ENCODE measurements at regions not wholly inside any gene's neighbourhood (a gene's known extent, or its start where the extent isn't known, plus 50 kb on each side); places are given as distances from the start of the nearest gene placed in this dataset.

- Histone ChIP-seq H3K27ac (ENCODE audit: low read depth, low read length) (no peak overlapping the region), H3K4me3 (ENCODE audit: low read length in 3 of 3) (no peak overlapping the region), H3K27me3 (ENCODE audit: control insufficient read depth in 3 of 3, insufficient read depth in 3 of 3, low read length in 3 of 3) (peaks cover 0 to 3% (median 0%) of the 10 kb centered on the region in 3 donors), H3K9me3 (ENCODE audit: control insufficient read depth in 3 of 3, low read length in 3 of 3) (no peaks in the 10 kb centered on the region), H3K36me3 (ENCODE audit: control insufficient read depth in 3 of 3, insufficient read depth in 3 of 3, low read length in 3 of 3) (no peaks in the 10 kb centered on the region), H3K9ac (ENCODE audit: low read depth in 1 of 3, low read length in 3 of 3) (no peak overlapping the region), H3K4me1 (ENCODE audit: control insufficient read depth in 3 of 3, insufficient read depth in 3 of 3, low read length in 3 of 3) (no peaks in the 10 kb centered on the region)
Observed at GRCh38 chr2:16775899-16776231, 110.2 kb upstream of the CYRIA start.

GRCh38 chr2:16774980-16775898 lies 109.6 kb upstream of the CYRIA start:
- no peak overlapping the region for H3K4me3 ChIP-seq (ENCODE audit: low read length in 3 of 3)
- H3K9me3 ChIP-seq (ENCODE audit: control insufficient read depth in 3 of 3, low read length in 3 of 3), result no peaks in the 10 kb centered on the region
- no peak overlapping the region for H3K27ac ChIP-seq (ENCODE audit: low read depth, low read length)
- H3K9ac ChIP-seq (ENCODE audit: low read depth in 1 of 3, low read length in 3 of 3), result no peak overlapping the region
- H3K4me1 ChIP-seq (ENCODE audit: control insufficient read depth in 3 of 3, insufficient read depth in 3 of 3, low read length in 3 of 3), result no peaks in the 10 kb centered on the region
- no peaks in the 10 kb centered on the region for H3K36me3 ChIP-seq (ENCODE audit: control insufficient read depth in 3 of 3, insufficient read depth in 3 of 3, low read length in 3 of 3)
- H3K27me3 ChIP-seq (ENCODE audit: control insufficient read depth in 3 of 3, insufficient read depth in 3 of 3, low read length in 3 of 3), result peaks cover 0 to 3% (median 0%) of the 10 kb centered on the region in 3 donors

GRCh38 chr2:16774091-16774490 lies 108.5 kb upstream of the CYRIA start:
- Histone ChIP-seq H3K27me3 (ENCODE audit: control insufficient read depth in 3 of 3, insufficient read depth in 3 of 3, low read length in 3 of 3) (peaks cover 3 to 6% (median 4%) of the 10 kb centered on the region in 3 donors), H3K27ac (ENCODE audit: low read depth, low read length) (no peak overlapping the region), H3K9me3 (ENCODE audit: control insufficient read depth in 3 of 3, low read length in 3 of 3) (no peaks in the 10 kb centered on the region), H3K9ac (ENCODE audit: low read depth in 1 of 3, low read length in 3 of 3) (no peak overlapping the region), H3K4me1 (ENCODE audit: control insufficient read depth in 3 of 3, insufficient read depth in 3 of 3, low read length in 3 of 3) (no peaks in the 10 kb centered on the region), H3K4me3 (ENCODE audit: low read length in 3 of 3) (no peak overlapping the region), H3K36me3 (ENCODE audit: control insufficient read depth in 3 of 3, insufficient read depth in 3 of 3, low read length in 3 of 3) (no peaks in the 10 kb centered on the region)

GRCh38 chr2:16773080-16773713 lies 107.6 kb upstream of the CYRIA start:
- H3K4me1 ChIP-seq (ENCODE audit: control insufficient read depth in 3 of 3, insufficient read depth in 3 of 3, low read length in 3 of 3), result no peaks in the 10 kb centered on the region
- no peak overlapping the region for H3K4me3 ChIP-seq (ENCODE audit: low read length in 3 of 3)
- H3K9me3 ChIP-seq (ENCODE audit: control insufficient read depth in 3 of 3, low read length in 3 of 3), result no peaks in the 10 kb centered on the region
- H3K36me3 ChIP-seq (ENCODE audit: control insufficient read depth in 3 of 3, insufficient read depth in 3 of 3, low read length in 3 of 3), result no peaks in the 10 kb centered on the region
- H3K9ac ChIP-seq (ENCODE audit: low read depth in 1 of 3, low read length in 3 of 3), result no peak overlapping the region
- H3K27me3 ChIP-seq (ENCODE audit: control insufficient read depth in 3 of 3, insufficient read depth in 3 of 3, low read length in 3 of 3), result peaks cover 3 to 6% (median 4%) of the 10 kb centered on the region in 3 donors
- no peak overlapping the region for H3K27ac ChIP-seq (ENCODE audit: low read depth, low read length)

- H3K4me1 ChIP-seq (ENCODE audit: control insufficient read depth in 3 of 3, insufficient read depth in 3 of 3, low read length in 3 of 3), result no peaks in the 10 kb centered on the region
- no peak overlapping the region for H3K4me3 ChIP-seq (ENCODE audit: low read length in 3 of 3)
- peaks cover 3 to 6% (median 4%) of the 10 kb centered on the region in 3 donors for H3K27me3 ChIP-seq (ENCODE audit: control insufficient read depth in 3 of 3, insufficient read depth in 3 of 3, low read length in 3 of 3)
- H3K9me3 ChIP-seq (ENCODE audit: control insufficient read depth in 3 of 3, low read length in 3 of 3), result peaks cover 0 to 4% (median 2%) of the 10 kb centered on the region in 3 donors
- no peaks in the 10 kb centered on the region for H3K36me3 ChIP-seq (ENCODE audit: control insufficient read depth in 3 of 3, insufficient read depth in 3 of 3, low read length in 3 of 3)
- no peak overlapping the region for H3K9ac ChIP-seq (ENCODE audit: low read depth in 1 of 3, low read length in 3 of 3)
- no peak overlapping the region for H3K27ac ChIP-seq (ENCODE audit: low read depth, low read length)
Observed at GRCh38 chr2:16767789-16768476, 102.3 kb upstream of the CYRIA start.

- Histone ChIP-seq H3K9ac (ENCODE audit: low read depth in 1 of 3, low read length in 3 of 3) (no peak overlapping the region), H3K27ac (ENCODE audit: low read depth, low read length) (no peak overlapping the region), H3K9me3 (ENCODE audit: control insufficient read depth in 3 of 3, low read length in 3 of 3) (peaks cover 0 to 4% (median 2%) of the 10 kb centered on the region in 3 donors), H3K4me3 (ENCODE audit: low read length in 3 of 3) (no peak overlapping the region), H3K4me1 (ENCODE audit: control insufficient read depth in 3 of 3, insufficient read depth in 3 of 3, low read length in 3 of 3) (no peaks in the 10 kb centered on the region), H3K36me3 (ENCODE audit: control insufficient read depth in 3 of 3, insufficient read depth in 3 of 3, low read length in 3 of 3) (no peaks in the 10 kb centered on the region), H3K27me3 (ENCODE audit: control insufficient read depth in 3 of 3, insufficient read depth in 3 of 3, low read length in 3 of 3) (peaks cover 2 to 4% (median 3%) of the 10 kb centered on the region in 3 donors)
Observed at GRCh38 chr2:16765356-16765755, 99.7 kb upstream of the CYRIA start.

GRCh38 chr2:16764487-16764886 lies 98.9 kb upstream of the CYRIA start:
- H3K9me3 ChIP-seq (ENCODE audit: control insufficient read depth in 3 of 3, low read length in 3 of 3), result peaks cover 0 to 4% (median 2%) of the 10 kb centered on the region in 3 donors
- H3K9ac ChIP-seq (ENCODE audit: low read depth in 1 of 3, low read length in 3 of 3), result no peak overlapping the region
- no peak overlapping the region for H3K4me3 ChIP-seq (ENCODE audit: low read length in 3 of 3)
- no peaks in the 10 kb centered on the region for H3K27me3 ChIP-seq (ENCODE audit: control insufficient read depth in 3 of 3, insufficient read depth in 3 of 3, low read length in 3 of 3)
- H3K4me1 ChIP-seq (ENCODE audit: control insufficient read depth in 3 of 3, insufficient read depth in 3 of 3, low read length in 3 of 3), result no peaks in the 10 kb centered on the region
- no peaks in the 10 kb centered on the region for H3K36me3 ChIP-seq (ENCODE audit: control insufficient read depth in 3 of 3, insufficient read depth in 3 of 3, low read length in 3 of 3)
- no peak overlapping the region for H3K27ac ChIP-seq (ENCODE audit: low read depth, low read length)

GRCh38 chr2:16763493-16763899 lies 97.9 kb upstream of the CYRIA start:
- Histone ChIP-seq H3K9me3 (ENCODE audit: control insufficient read depth in 3 of 3, low read length in 3 of 3) (peaks cover 0 to 4% (median 2%) of the 10 kb centered on the region in 3 donors), H3K4me3 (ENCODE audit: low read length in 3 of 3) (no peak overlapping the region), H3K27ac (ENCODE audit: low read depth, low read length) (no peak overlapping the region)

GRCh38 chr2:16763056-16763455 lies 97.4 kb upstream of the CYRIA start:
- no peak overlapping the region for H3K9ac ChIP-seq (ENCODE audit: low read depth in 1 of 3, low read length in 3 of 3)
- no peaks in the 10 kb centered on the region for H3K36me3 ChIP-seq (ENCODE audit: control insufficient read depth in 3 of 3, insufficient read depth in 3 of 3, low read length in 3 of 3)
- no peak overlapping the region for H3K4me3 ChIP-seq (ENCODE audit: low read length in 3 of 3)
- no peaks in the 10 kb centered on the region for H3K27me3 ChIP-seq (ENCODE audit: control insufficient read depth in 3 of 3, insufficient read depth in 3 of 3, low read length in 3 of 3)
- H3K4me1 ChIP-seq (ENCODE audit: control insufficient read depth in 3 of 3, insufficient read depth in 3 of 3, low read length in 3 of 3), result no peaks in the 10 kb centered on the region
- no peak overlapping the region for H3K27ac ChIP-seq (ENCODE audit: low read depth, low read length)
- H3K9me3 ChIP-seq (ENCODE audit: control insufficient read depth in 3 of 3, low read length in 3 of 3), result peaks cover 0 to 4% (median 2%) of the 10 kb centered on the region in 3 donors

More at GRCh38 chr2:16763493-16763899, 97.9 kb upstream of the CYRIA start:
- Histone ChIP-seq H3K9ac (ENCODE audit: low read depth in 1 of 3, low read length in 3 of 3) (no peak overlapping the region), H3K4me1 (ENCODE audit: control insufficient read depth in 3 of 3, insufficient read depth in 3 of 3, low read length in 3 of 3) (no peaks in the 10 kb centered on the region), H3K36me3 (ENCODE audit: control insufficient read depth in 3 of 3, insufficient read depth in 3 of 3, low read length in 3 of 3) (no peaks in the 10 kb centered on the region), H3K27me3 (ENCODE audit: control insufficient read depth in 3 of 3, insufficient read depth in 3 of 3, low read length in 3 of 3) (no peaks in the 10 kb centered on the region)

All from skeletal muscle tissue (tissue), 3 donors.